GM23248 (cell line): ENCODE measurements at regions not wholly inside any gene's neighbourhood (a gene's known extent, or its start where the extent isn't known, plus 50 kb on each side); places are given as distances from the start of the nearest gene placed in this dataset.

Experiments used
- DNase-seq: peaks from one replicate; pipeline ENCODE4 v3.0.0-alpha.2; 2015
- H2AFZ ChIP-seq: fragments of 200-600 bp; sonication (generic); 2 replicates; pipeline ENCODE4 v1.6.1; 2016; ENCODE audit warnings: antibody characterized with exemption
- H3F3A ChIP-seq: fragments of 200-600 bp; sonication (generic); 2 replicates; pipeline ENCODE4 v1.6.1; 2016; ENCODE audit warnings: mild to moderate bottlenecking, antibody characterized with exemption, mixed run types; ENCODE audit not compliant: insufficient read depth
- H3K27ac ChIP-seq: fragments of 200-600 bp; sonication (generic); 2 replicates; pipeline ENCODE4 v1.5.1; 2016; ENCODE audit warnings: mild to moderate bottlenecking
- H3K27me3 ChIP-seq: fragments of 200-600 bp; sonication (generic); replicated peaks from 2 replicates; pipeline ENCODE4 v1.6.1; 2016; ENCODE audit warnings: mild to moderate bottlenecking; ENCODE audit not compliant: insufficient read depth
- H3K36me3 ChIP-seq: fragments of 200-600 bp; sonication (generic); 2 replicates; pipeline ENCODE4 v1.6.1; 2016; ENCODE audit warnings: low read depth, mild to moderate bottlenecking
- H3K4me1 ChIP-seq: fragments of 200-600 bp; sonication (generic); 2 replicates; pipeline ENCODE4 v1.6.1; 2016; ENCODE audit warnings: mild to moderate bottlenecking; ENCODE audit not compliant: insufficient read depth
- H3K4me2 ChIP-seq: fragments of 200-600 bp; sonication (generic); one replicate; pipeline ENCODE4 v1.6.1; 2016; ENCODE audit warnings: mild to moderate bottlenecking; ENCODE audit not compliant: unreplicated experiment
- H3K4me3 ChIP-seq: fragments of 200-600 bp; sonication (generic); 2 replicates; pipeline ENCODE4 v1.5.1; 2016; ENCODE audit warnings: mild to moderate bottlenecking
- H3K79me2 ChIP-seq: fragments of 200-600 bp; sonication (generic); 2 replicates; pipeline ENCODE4 v1.6.1; 2016; ENCODE audit warnings: mild to moderate bottlenecking; ENCODE audit not compliant: insufficient read depth
- H3K9ac ChIP-seq: fragments of 200-600 bp; sonication (generic); 2 replicates; pipeline ENCODE4 v1.6.1; 2016; ENCODE audit warnings: mild to moderate bottlenecking
- H3K9me2 ChIP-seq: fragments of 200-600 bp; sonication (generic); 2 replicates; pipeline ENCODE4 v1.6.1; 2016; ENCODE audit warnings: mixed run types, mild to moderate bottlenecking, moderate library complexity; ENCODE audit not compliant: insufficient read depth
- H3K9me3 ChIP-seq: fragments of 200-600 bp; sonication (generic); one replicate; pipeline ENCODE4 v1.6.1; 2017; ENCODE audit warnings: low read depth
- H4K20me1 ChIP-seq: fragments of 200-600 bp; sonication (generic); 2 replicates; pipeline ENCODE4 v1.6.0; 2016; ENCODE audit not compliant: insufficient read depth
- EZH2 ChIP-seq: fragments of 200-600 bp; sonication (generic); IDR thresholded peaks from 2 replicates; pipeline ENCODE4 v1.6.1; 2018; ENCODE audit warnings: antibody characterized with exemption, mild to moderate bottlenecking; ENCODE audit not compliant: insufficient read depth, poor library complexity, severe bottlenecking
- EZH2phosphoT487 ChIP-seq: fragments of 200-600 bp; sonication (generic); IDR thresholded peaks from 2 replicates; pipeline ENCODE4 v1.6.1; 2018; ENCODE audit warnings: antibody characterized with exemption, moderate library complexity, mild to moderate bottlenecking, low read depth; ENCODE audit not compliant: insufficient read depth
- WGBS, 2 experiments: methylation state at CpG; one replicate each; pipeline ENCODE4 v1.1.6; 2015 to 2017; ENCODE audit warnings: low lambda C conversion rate in 2 of 2, low coverage in 1 of 2; ENCODE audit errors: missing lambda C conversion rate in 2 of 2; 5-methylcytosine and 5-hydroxymethylcytosine counted together
- in situ Hi-C: fragments of 300-500 bp; cut with MboI; formaldehyde crosslinking; loops from 2 replicates; pipeline ENCODE4 v1.15.0; 2020

GRCh38 chr7:10560497-10560896 is 413.2 kb upstream of the PHF14 start:
- Histone ChIP-seq H2AFZ (no peak overlapping the region), H4K20me1 (no peaks in the 10 kb centered on the region), H3K4me2 (no peak overlapping the region), H3K9me2 (no peaks in the 10 kb centered on the region), H3K79me2 (no peaks in the 10 kb centered on the region), H3K9me3 (no peaks in the 10 kb centered on the region), H3K36me3 (no peaks in the 10 kb centered on the region), H3K27ac (no peak overlapping the region), H3K9ac (no peak overlapping the region), H3K27me3 (no peaks in the 10 kb centered on the region), H3F3A (no peaks in the 10 kb centered on the region), H3K4me3 (no peak overlapping the region), H3K4me1 (no peaks in the 10 kb centered on the region)
- in situ Hi-C loops, result no loop called here
- no peak for DNase-seq
- TF ChIP-seq EZH2phosphoT487 (no peak), EZH2 (no peak)

GRCh38 chr7:10568891-10569290 is 404.8 kb upstream of the PHF14 start:
- Histone ChIP-seq H2AFZ (no peak overlapping the region), H3K27me3 (no peaks in the 10 kb centered on the region), H3K4me1 (no peaks in the 10 kb centered on the region), H3K27ac (no peak overlapping the region), H3K79me2 (no peaks in the 10 kb centered on the region), H4K20me1 (no peaks in the 10 kb centered on the region), H3K4me2 (no peak overlapping the region), H3K4me3 (no peak overlapping the region), H3K9me3 (no peaks in the 10 kb centered on the region), H3K9ac (no peak overlapping the region), H3F3A (no peaks in the 10 kb centered on the region), H3K36me3 (no peaks in the 10 kb centered on the region), H3K9me2 (no peaks in the 10 kb centered on the region)
- no peak for DNase-seq
- in situ Hi-C loops, result no loop called here
- no peak for TF ChIP-seq EZH2
- no peak for TF ChIP-seq EZH2phosphoT487

- in situ Hi-C loops, result no loop called here
- Histone ChIP-seq H3K79me2 (no peaks in the 10 kb centered on the region), H3K27ac (no peak overlapping the region), H3K36me3 (no peaks in the 10 kb centered on the region), H3K9me2 (no peaks in the 10 kb centered on the region), H4K20me1 (0 out of 2 replicates have a peak, but pooled peaks cover 3% of the 10 kb centered on the region), H3K4me2 (no peak overlapping the region), H2AFZ (no peak overlapping the region), H3K9me3 (no peaks in the 10 kb centered on the region), H3K27me3 (no peaks in the 10 kb centered on the region), H3K4me1 (no peaks in the 10 kb centered on the region), H3F3A (no peaks in the 10 kb centered on the region), H3K4me3 (no peak overlapping the region), H3K9ac (no peak overlapping the region)
- no peak for DNase-seq
- 0 to 4% methylated on average over 1 of the region's 1 CpG for WGBS, 2 experiments
- no peak for TF ChIP-seq EZH2phosphoT487
- no peak for TF ChIP-seq EZH2
Observed at GRCh38 chr7:10571759-10572158, 401.9 kb upstream of the PHF14 start.

GRCh38 chr7:10577866-10578374 is 395.8 kb upstream of the PHF14 start:
- no peaks in the 10 kb centered on the region for H3K4me1 ChIP-seq
- no peak overlapping the region for H3K4me3 ChIP-seq
- no peaks in the 10 kb centered on the region for H3K79me2 ChIP-seq
- DNase-seq, result no peak
- H3K9ac ChIP-seq, result no peak overlapping the region
- in situ Hi-C loops, result no loop called here
- no peak overlapping the region for H3K4me2 ChIP-seq
- H3F3A ChIP-seq, result no peaks in the 10 kb centered on the region
- H3K27ac ChIP-seq, result no peak overlapping the region
- TF ChIP-seq EZH2phosphoT487 (no peak), EZH2 (no peak)
- WGBS, 2 experiments, result 35 to 40% methylated on average over 3 of the region's 3 CpGs
- H3K9me2 ChIP-seq, result no peaks in the 10 kb centered on the region
- H3K36me3 ChIP-seq, result no peaks in the 10 kb centered on the region
- H2AFZ ChIP-seq, result no peak overlapping the region
- 0 out of 2 replicates have a peak, but pooled peaks cover 3% of the 10 kb centered on the region for H4K20me1 ChIP-seq
- H3K9me3 ChIP-seq, result no peaks in the 10 kb centered on the region
- no peaks in the 10 kb centered on the region for H3K27me3 ChIP-seq

GRCh38 chr7:10579561-10579960 is 394.1 kb upstream of the PHF14 start:
- Histone ChIP-seq H3K4me2 (no peak overlapping the region), H3K9me3 (no peaks in the 10 kb centered on the region), H3K4me3 (no peak overlapping the region), H3K79me2 (no peaks in the 10 kb centered on the region), H2AFZ (no peak overlapping the region), H3K9me2 (no peaks in the 10 kb centered on the region), H3F3A (no peaks in the 10 kb centered on the region), H3K9ac (no peak overlapping the region), H3K4me1 (no peaks in the 10 kb centered on the region), H3K27ac (no peak overlapping the region), H3K36me3 (no peaks in the 10 kb centered on the region), H3K27me3 (no peaks in the 10 kb centered on the region), H4K20me1 (0 out of 2 replicates have a peak, but pooled peaks cover 3% of the 10 kb centered on the region)
- TF ChIP-seq EZH2, result no peak
- no peak for TF ChIP-seq EZH2phosphoT487
- DNase-seq, result no peak
- in situ Hi-C loops, result no loop called here
- WGBS, 2 experiments, result 0 to 5% methylated on average over 3 of the region's 3 CpGs
